WTC11 (cell line): ENCODE measurements at regions not wholly inside any gene's neighbourhood (a gene's known extent, or its start where the extent isn't known, plus 50 kb on each side); places are given as distances from the start of the nearest gene placed in this dataset.

Experiments
- ATAC-seq: fragments of 200-7000 bp; cut with Tn5 transposase; 2 replicates; pipeline ENCODE4 v1.10.0; 2021; ENCODE audit warnings: mild to moderate bottlenecking, moderate library complexity
- CTCF ChIA-PET: fragments of 300-600 bp; sonication (Branson Sonifier 250); formaldehyde crosslinking; loops from one replicate; lab custom pipeline; 2021; ENCODE audit warnings: antibody characterized with exemption; lab: Charles Lee
- POLR2A ChIA-PET: fragments of 350-600 bp; sonication (Branson Sonifier 250); formaldehyde crosslinking; loops from one replicate; lab custom pipeline; 2021; ENCODE audit warnings: antibody characterized with exemption; lab: Charles Lee
- DNase-seq: peaks from one replicate; pipeline ENCODE4 v3.0.0; 2021; ENCODE audit warnings: low spot score
- H3K27ac Mint-ChIP-seq: 2 replicates; pipeline ENCODE4 v1.8.0; 2021; ENCODE audit warnings: mixed read lengths
- H3K27me3 Mint-ChIP-seq: 2 replicates; pipeline ENCODE4 v1.8.0; 2021; ENCODE audit warnings: low read depth, mild to moderate bottlenecking, moderate library complexity, mixed read lengths
- H3K36me3 Mint-ChIP-seq: 2 replicates; pipeline ENCODE4 v1.8.0; 2021; ENCODE audit warnings: mixed read lengths
- H3K4me1 Mint-ChIP-seq: 2 replicates; pipeline ENCODE4 v1.8.0; 2022; ENCODE audit warnings: mixed read lengths
- H3K4me3 Mint-ChIP-seq: 2 replicates; pipeline ENCODE4 v1.8.0; 2021; ENCODE audit warnings: mild to moderate bottlenecking, moderate library complexity, mixed read lengths
- H3K9me3 Mint-ChIP-seq: 2 replicates; pipeline ENCODE4 v1.8.0; 2021; ENCODE audit warnings: mixed read lengths
- CREB1 ChIP-seq: sonication (generic); formaldehyde crosslinking; IDR thresholded peaks from 2 replicates; pipeline ENCODE4 v1.8.0; 2023; ENCODE audit warnings: mild to moderate bottlenecking, missing genetic modification reagents
- GRHL2 ChIP-seq: fragments of 250-450 bp; sonication (Bioruptor Pico); IDR thresholded peaks from 2 replicates; pipeline ENCODE4 v1.8.0; 2022; ENCODE audit warnings: mild to moderate bottlenecking, moderate library complexity; ENCODE audit not compliant: insufficient replicate concordance, severe bottlenecking
- IRF2 ChIP-seq: sonication (generic); formaldehyde crosslinking; IDR thresholded peaks from 2 replicates; pipeline ENCODE4 v1.8.0; 2022; ENCODE audit warnings: low read depth, missing genetic modification reagents, borderline replicate concordance
- NFATC4 ChIP-seq: fragments of 250-450 bp; sonication (Bioruptor Pico); IDR thresholded peaks from 2 replicates; pipeline ENCODE4 v1.9.0; 2021; ENCODE audit warnings: mild to moderate bottlenecking
- TEAD4 ChIP-seq: sonication (generic); formaldehyde crosslinking; IDR thresholded peaks from 2 replicates; pipeline ENCODE4 v1.8.0; 2022; ENCODE audit warnings: mild to moderate bottlenecking, missing genetic modification reagents
- TP53 ChIP-seq: sonication (generic); formaldehyde crosslinking; IDR thresholded peaks from 2 replicates; pipeline ENCODE4 v1.8.1; 2023; ENCODE audit warnings: mild to moderate bottlenecking, missing genetic modification reagents
- ZNF281 ChIP-seq: sonication (generic); formaldehyde crosslinking; IDR thresholded peaks from 2 replicates; pipeline ENCODE4 v1.8.0; 2023; ENCODE audit warnings: mild to moderate bottlenecking, missing genetic modification reagents
- ZNF396 ChIP-seq: fragments of 250-450 bp; sonication (Bioruptor Pico); IDR thresholded peaks from 2 replicates; pipeline ENCODE4 v1.8.0; 2021; ENCODE audit warnings: mild to moderate bottlenecking, moderate library complexity, borderline replicate concordance
- ZNF423 ChIP-seq: fragments of 250-450 bp; sonication (Bioruptor Pico); IDR thresholded peaks from 2 replicates; pipeline ENCODE4 v2.1.2; 2022; ENCODE audit warnings: mild to moderate bottlenecking, moderate library complexity
- ZNF671 ChIP-seq: fragments of 250-450 bp; sonication (Bioruptor Pico); IDR thresholded peaks from 2 replicates; pipeline ENCODE4 v1.8.0; 2021; ENCODE audit warnings: mild to moderate bottlenecking
- TF ChIP-seq, protein P1 (sequence below): fragments of 250-450 bp; sonication (Bioruptor Pico); IDR thresholded peaks from 2 replicates; pipeline ENCODE4 v1.9.0; 2021; ENCODE audit warnings: mild to moderate bottlenecking
- TF ChIP-seq, protein P2 (sequence below): fragments of 200-600 bp; IDR thresholded peaks from 2 replicates; pipeline ENCODE4 v1.8.0; 2022; ENCODE audit warnings: antibody characterized with exemption
- TF ChIP-seq, protein P3 (sequence below): fragments of 250-450 bp; sonication (Bioruptor Pico); IDR thresholded peaks from 2 replicates; pipeline ENCODE4 v1.9.0; 2021; ENCODE audit warnings: mild to moderate bottlenecking

- peaks cover 8% of the 10 kb centered on the region for H3K27me3 Mint-ChIP-seq
- peaks cover 16% of the 10 kb centered on the region for H3K4me1 Mint-ChIP-seq
- H3K4me3 Mint-ChIP-seq, result no peak overlapping the region
- TF ChIP-seq, protein P1, sequence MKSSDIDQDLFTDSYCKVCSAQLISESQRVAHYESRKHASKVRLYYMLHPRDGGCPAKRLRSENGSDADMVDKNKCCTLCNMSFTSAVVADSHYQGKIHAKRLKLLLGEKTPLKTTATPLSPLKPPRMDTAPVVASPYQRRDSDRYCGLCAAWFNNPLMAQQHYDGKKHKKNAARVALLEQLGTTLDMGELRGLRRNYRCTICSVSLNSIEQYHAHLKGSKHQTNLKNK (CRISPR knock-in tag), result no peak
- no peak for TF ChIP-seq ZNF396
- ChIA-PET POLR2A (no interaction called here), CTCF (interaction anchor here (1.0 to 2.1 kb wide), 4 partner anchors 11 to 53 kb away, joined by 3 to 15 read pairs (median 4); partner anchors contain the start of gene SYNE3)
- H3K36me3 Mint-ChIP-seq, result no peaks in the 10 kb centered on the region
- ATAC-seq (no peak), DNase-seq (no peak)
- H3K27ac Mint-ChIP-seq, result no peak overlapping the region
- no peaks in the 10 kb centered on the region for H3K9me3 Mint-ChIP-seq
These were observed 53.1 kb downstream of the SYNE3 start for GRCh38 chr14:95463171-95463901.

- Mint-ChIP-seq H3K9me3 (no peaks in the 10 kb centered on the region), H3K4me3 (no peak overlapping the region), H3K27me3 (peaks cover 8% of the 10 kb centered on the region), H3K36me3 (no peaks in the 10 kb centered on the region), H3K4me1 (peaks cover 16% of the 10 kb centered on the region), H3K27ac (no peak overlapping the region)
- TF ChIP-seq GRHL2 (CRISPR knock-in tag) (no peak), IRF2 (CRISPR knock-in tag) (no peak), NFATC4 (CRISPR knock-in tag) (no peak), TEAD4 (CRISPR knock-in tag) (no peak), ZNF281 (CRISPR knock-in tag) (no peak), CREB1 (CRISPR knock-in tag) (no peak), ZNF671 (CRISPR knock-in tag) (no peak), TP53 (CRISPR knock-in tag) (no peak)
- TF ChIP-seq, protein P2, sequence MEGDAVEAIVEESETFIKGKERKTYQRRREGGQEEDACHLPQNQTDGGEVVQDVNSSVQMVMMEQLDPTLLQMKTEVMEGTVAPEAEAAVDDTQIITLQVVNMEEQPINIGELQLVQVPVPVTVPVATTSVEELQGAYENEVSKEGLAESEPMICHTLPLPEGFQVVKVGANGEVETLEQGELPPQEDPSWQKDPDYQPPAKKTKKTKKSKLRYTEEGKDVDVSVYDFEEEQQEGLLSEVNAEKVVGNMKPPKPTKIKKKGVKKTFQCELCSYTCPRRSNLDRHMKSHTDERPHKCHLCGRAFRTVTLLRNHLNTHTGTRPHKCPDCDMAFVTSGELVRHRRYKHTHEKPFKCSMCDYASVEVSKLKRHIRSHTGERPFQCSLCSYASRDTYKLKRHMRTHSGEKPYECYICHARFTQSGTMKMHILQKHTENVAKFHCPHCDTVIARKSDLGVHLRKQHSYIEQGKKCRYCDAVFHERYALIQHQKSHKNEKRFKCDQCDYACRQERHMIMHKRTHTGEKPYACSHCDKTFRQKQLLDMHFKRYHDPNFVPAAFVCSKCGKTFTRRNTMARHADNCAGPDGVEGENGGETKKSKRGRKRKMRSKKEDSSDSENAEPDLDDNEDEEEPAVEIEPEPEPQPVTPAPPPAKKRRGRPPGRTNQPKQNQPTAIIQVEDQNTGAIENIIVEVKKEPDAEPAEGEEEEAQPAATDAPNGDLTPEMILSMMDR, result no peak
- ChIA-PET CTCF (interaction anchor here (1.0 to 2.7 kb wide), 2 partner anchors 10 to 20 kb away, joined by 3 to 25 read pairs; no protein-coding TSS in a partner anchor), POLR2A (no interaction called here)
- ATAC-seq (no peak), DNase-seq (no peak)
These were observed 54.0 kb downstream of the SYNE3 start for GRCh38 chr14:95462491-95462890.

DNA sequence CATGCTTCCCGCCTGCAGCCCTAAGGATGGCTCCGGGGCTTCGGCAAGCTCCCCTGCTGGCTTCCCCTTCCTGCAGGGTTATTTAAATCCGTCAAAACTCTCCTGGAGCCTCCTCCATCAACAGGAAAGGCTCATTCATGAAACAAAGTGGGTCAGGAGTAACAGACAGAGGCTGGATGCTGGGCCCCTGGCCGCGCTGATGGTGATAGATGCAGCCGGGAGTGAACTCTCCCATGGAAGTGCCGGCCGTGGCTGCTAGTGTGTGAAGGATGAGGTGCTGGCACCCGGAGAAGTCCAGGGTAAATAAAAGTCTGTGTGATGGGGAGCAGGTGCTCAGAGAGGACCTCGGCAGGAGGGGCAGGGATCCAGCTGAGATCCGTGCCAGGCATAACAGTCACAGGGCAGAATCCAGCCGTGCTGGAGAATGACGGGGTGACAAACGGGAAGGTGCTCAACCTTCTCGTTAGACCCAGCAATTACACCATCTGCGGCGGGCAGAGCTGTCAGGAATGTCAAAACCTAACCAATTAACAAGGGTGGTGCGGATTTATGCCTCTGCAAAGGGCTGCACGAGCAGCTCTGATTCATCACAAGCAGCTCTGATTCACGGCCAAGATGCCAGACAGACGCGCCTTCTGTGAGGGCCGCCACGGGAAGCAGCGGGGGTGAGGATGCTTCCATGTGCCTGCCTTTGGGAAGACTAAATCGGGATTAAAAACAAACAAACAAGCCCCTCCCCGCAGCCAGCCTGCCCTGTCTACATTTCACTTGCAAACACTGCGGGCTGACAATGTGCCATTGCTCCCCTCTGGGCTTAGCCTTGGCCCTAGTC, 55.6 kb downstream of the SYNE3 start:
- POLR2A ChIA-PET, result no interaction called here
- TF ChIP-seq, protein P3, sequence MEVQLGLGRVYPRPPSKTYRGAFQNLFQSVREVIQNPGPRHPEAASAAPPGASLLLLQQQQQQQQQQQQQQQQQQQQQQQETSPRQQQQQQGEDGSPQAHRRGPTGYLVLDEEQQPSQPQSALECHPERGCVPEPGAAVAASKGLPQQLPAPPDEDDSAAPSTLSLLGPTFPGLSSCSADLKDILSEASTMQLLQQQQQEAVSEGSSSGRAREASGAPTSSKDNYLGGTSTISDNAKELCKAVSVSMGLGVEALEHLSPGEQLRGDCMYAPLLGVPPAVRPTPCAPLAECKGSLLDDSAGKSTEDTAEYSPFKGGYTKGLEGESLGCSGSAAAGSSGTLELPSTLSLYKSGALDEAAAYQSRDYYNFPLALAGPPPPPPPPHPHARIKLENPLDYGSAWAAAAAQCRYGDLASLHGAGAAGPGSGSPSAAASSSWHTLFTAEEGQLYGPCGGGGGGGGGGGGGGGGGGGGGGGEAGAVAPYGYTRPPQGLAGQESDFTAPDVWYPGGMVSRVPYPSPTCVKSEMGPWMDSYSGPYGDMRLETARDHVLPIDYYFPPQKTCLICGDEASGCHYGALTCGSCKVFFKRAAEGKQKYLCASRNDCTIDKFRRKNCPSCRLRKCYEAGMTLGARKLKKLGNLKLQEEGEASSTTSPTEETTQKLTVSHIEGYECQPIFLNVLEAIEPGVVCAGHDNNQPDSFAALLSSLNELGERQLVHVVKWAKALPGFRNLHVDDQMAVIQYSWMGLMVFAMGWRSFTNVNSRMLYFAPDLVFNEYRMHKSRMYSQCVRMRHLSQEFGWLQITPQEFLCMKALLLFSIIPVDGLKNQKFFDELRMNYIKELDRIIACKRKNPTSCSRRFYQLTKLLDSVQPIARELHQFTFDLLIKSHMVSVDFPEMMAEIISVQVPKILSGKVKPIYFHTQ (CRISPR knock-in tag), result no peak
- peak; percentile 31; the same call in 1 of the 2 replicates for TF ChIP-seq ZNF423 (CRISPR knock-in tag)
- peak; percentile 52; the same call in 1 of the 2 replicates for TF ChIP-seq TP53 (CRISPR knock-in tag)
- CTCF ChIA-PET, result interaction anchor here (0.5 to 2.7 kb wide), 7 partner anchors 9 to 233 kb away, joined by 3 to 25 read pairs (median 5); no protein-coding TSS in a partner anchor
- H3K4me1 Mint-ChIP-seq, result peaks cover 16% of the 10 kb centered on the region
- DNase-seq, result peak; percentile 22
- H3K27ac Mint-ChIP-seq, result no peak overlapping the region
- peaks cover 8% of the 10 kb centered on the region for H3K27me3 Mint-ChIP-seq
- ATAC-seq, result peak; percentile 61
- peak overlapping the region; percentile 53 for H3K4me3 Mint-ChIP-seq
- no peaks in the 10 kb centered on the region for H3K9me3 Mint-ChIP-seq
- no peaks in the 10 kb centered on the region for H3K36me3 Mint-ChIP-seq
